GM18858 (cell line): ENCODE measurements at regions not wholly inside any gene's neighbourhood (a gene's known extent, or its start where the extent isn't known, plus 50 kb on each side); places are given as distances from the start of the nearest gene placed in this dataset.

Experiments used
- ATAC-seq: cut with Tn5 transposase; IDR thresholded peaks from one replicate; pipeline ENCODE4 v1.9.1; 2021; ENCODE audit not compliant: unreplicated experiment

DNA sequence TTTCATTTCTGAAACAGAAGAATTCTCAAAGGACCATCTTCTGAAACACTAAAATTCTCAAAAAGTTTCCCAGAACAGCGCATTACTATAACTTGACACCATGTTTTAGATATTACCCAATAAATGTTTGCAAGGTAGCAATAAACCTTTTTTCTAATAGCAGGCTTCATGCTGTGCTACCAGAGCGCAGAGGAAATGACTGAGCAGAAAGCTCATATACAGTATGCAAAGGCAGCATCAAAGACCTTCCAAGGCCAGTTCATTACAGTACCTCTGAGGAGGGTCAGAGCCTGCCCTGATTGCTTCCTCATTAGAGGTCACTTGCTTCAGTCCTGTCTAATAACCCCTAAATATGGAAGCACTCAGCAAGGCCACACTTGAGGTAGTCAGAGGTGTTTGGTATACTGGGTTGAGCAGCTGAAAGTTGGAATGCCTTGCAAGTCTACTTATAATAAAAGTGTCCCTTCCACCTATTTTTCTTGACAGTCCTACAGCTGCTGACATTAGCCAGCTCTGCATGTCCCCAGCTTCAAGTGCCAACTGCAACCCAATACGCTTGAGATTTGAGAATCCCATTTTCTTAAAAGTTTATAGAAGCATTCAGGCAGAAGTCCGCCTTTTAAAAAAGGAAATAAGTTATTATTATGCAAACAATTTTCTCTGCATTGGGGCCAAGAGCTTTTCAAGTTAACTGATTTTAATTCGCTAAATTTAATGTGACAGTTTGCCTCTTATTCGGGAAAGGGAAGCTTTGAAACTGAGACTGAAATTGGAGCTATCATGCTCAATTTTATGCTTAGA is 207.2 kb downstream of the ZC3H11B start:
- no peak for ATAC-seq

DNA sequence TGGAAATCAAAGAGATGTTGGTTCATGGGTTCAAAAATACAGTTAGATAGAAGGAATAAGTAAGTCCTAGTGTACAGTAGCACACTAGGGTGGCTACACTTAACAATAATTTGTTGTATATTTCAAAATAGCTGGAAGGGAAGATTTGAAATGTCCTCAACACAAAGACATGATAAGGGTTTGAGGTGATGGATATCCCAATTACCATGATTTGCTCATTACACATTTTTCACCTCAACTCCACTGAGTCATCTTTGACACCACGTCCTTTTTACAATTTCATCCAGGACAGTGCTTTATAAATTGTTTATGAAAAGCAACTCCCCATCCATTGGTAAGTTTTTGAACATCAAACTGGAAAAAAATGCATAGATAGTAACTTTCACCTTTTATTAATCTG is 208.3 kb downstream of the ZC3H11B start:
- no peak for ATAC-seq

- no peak for ATAC-seq
These were observed 210.0 kb downstream of the ZC3H11B start for GRCh38 chr1:219402925-219403324.

DNA sequence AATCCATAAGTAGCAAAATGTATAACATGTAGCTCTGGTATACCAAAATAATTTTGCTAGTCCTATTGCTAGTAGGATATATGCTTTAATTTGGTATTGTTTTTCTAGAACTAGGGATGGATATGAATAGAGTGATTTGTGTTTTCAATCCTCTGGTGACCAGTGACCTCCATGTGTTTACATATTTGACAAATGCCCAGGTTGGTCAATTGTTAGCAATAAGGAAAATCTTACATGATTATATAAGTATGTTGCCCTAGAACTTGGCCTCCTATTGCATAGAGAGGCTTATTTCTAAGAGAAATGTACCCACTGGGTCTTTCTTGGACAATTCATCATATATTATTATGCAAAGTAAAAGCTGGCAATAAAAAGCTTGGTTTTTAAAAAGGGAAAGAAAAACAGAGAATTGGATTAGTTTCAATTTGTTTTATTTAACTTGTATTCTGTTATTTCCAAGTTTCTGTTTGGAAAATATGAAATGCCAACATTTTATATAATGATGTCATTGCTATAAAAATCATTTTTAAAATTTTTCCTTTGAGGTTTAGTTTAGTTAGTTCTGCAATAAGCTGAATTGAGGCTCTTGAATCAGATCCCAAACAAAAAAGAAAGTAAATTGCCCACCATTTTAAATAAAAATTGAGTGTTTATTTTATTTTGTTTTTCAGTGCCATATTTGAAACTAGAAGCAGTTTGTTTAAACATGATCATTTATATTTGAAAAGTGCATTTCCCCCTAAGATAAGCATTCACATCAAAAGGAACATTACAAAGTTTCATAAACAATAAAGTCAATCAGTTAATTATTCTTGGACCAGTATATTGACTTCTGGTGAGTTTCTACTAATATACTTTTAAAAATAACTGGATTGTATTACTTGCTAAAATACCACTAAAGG is 210.9 kb downstream of the ZC3H11B start:
- no peak for ATAC-seq

- no peak for ATAC-seq
These were observed 213.5 kb downstream of the ZC3H11B start for GRCh38 chr1:219399446-219399845.

GRCh38 chr1:219398815-219399396 is 214.0 kb downstream of the ZC3H11B start:
- ATAC-seq: no peak

DNA sequence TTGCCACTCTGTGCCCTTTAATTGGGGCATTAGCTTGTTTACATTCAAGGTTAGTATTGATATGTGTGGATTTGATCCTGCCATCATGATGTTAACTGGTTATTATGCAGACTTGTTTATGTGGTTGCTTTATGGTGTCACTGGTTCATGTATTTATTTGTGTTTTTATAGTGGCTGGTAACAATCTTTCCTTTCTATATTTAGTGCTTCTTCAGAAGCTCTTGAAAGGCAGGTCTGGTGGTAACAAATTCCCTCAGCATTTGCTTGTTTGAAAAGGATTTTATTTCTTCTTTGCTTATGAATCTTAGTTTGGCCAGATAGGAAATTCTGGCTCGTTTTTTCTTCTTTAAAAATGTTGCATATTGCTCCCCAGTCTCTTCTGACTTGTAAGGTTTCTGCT is 215.4 kb downstream of the ZC3H11B start:
- ATAC-seq: no peak

- no peak for ATAC-seq
These were observed 217.6 kb downstream of the LYPLAL1 start for GRCh38 chr1:219391297-219391696.

- no peak for ATAC-seq
These were observed 213.5 kb downstream of the LYPLAL1 start for GRCh38 chr1:219387211-219387610.

DNA sequence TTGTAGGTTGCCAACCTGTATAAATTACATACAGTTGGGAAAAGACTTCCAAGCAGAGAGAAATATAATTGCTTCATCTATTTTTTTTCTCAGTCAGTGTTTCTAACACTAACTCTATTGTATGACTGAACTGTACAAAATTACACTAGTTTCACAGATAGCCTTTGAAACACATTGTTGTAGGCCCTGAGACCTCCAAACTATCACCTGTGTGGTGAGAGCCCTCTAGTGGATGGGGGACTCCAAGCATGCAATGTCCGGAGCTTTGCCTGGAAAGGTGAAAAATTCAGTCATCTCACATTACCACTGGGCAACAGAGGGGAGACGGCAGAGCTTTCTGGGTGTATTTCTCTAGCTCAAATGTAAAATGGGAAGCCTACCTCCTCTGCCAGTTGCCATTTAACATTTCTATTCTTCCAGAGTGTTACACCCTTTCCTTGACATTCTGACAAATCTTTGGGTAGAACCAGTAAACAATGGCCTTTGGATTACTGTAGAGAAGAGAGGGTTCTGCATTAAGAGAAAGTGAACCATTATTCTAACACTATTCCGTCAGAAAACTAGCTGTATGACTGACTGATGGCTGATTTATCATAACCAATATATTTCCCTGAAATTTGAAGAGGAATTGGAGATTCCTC is 212.2 kb downstream of the LYPLAL1 start:
- peak; percentile 92 for ATAC-seq

GRCh38 chr1:219383281-219383680 is 209.6 kb downstream of the LYPLAL1 start:
- no peak for ATAC-seq

GRCh38 chr1:219381396-219381795 is 207.7 kb downstream of the LYPLAL1 start:
- ATAC-seq: no peak

GRCh38 chr1:219380463-219380862 is 206.8 kb downstream of the LYPLAL1 start:
- no peak for ATAC-seq

DNA sequence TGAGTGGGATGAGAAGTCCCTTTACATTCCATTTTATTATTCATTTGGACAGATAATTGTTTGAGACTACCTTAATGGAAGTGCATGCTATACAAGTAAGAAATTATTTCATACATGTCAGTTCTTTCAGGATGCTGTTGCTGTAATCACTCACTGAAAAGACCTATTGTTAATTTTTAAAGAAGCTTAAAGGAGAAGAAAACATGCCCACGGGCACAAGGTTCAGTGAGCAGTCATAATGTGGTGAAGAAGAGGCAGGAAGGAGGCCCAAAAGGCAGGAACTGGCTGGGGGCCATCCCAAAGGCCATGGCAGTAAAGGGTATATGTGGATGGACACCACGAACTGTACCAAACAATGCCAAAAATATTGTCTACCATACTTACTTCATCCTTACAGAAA is 206.0 kb downstream of the LYPLAL1 start:
- ATAC-seq: no peak

GRCh38 chr1:219374636-219375035 is 201.0 kb downstream of the LYPLAL1 start:
- no peak for ATAC-seq

DNA sequence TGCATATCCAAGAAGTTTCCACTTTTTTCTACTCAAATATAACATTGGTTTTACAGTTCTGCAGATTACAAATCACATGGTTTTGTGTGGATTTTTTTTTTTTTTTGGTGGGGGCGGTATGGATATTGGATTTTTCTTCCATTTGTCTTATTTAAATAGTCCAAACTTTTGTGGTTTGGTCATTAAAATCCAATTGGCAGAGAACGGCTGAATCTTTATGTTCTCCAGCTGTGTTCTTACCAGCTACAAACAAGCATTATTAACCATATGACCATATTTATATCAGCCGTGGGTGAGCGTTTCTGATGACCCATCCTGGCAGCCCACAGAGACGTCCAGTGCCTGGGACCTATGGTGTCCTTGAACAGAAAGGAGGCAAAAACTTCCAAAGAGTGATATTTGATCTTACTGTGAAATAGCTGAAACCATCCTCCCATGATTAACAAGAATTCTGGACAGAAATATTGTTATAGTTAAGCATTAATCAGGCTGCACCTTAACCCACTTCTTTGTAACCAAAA is 200.4 kb downstream of the LYPLAL1 start:
- ATAC-seq: no peak

DNA sequence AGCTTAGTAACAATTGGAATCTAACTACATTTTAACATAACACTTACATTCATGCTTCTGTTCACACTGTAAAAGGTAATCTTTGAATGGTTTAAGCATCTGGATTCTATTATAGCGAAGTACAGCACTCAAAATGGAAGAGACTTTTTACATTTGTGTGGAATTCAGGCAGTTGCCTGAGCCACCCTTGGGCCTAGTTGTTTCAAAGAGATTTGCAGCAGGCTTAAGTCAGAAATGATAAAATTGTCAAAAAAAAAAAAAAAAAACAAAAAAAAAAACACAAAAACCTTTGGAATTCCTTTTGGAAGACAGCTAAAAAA is 199.9 kb downstream of the LYPLAL1 start:
- ATAC-seq: no peak

DNA sequence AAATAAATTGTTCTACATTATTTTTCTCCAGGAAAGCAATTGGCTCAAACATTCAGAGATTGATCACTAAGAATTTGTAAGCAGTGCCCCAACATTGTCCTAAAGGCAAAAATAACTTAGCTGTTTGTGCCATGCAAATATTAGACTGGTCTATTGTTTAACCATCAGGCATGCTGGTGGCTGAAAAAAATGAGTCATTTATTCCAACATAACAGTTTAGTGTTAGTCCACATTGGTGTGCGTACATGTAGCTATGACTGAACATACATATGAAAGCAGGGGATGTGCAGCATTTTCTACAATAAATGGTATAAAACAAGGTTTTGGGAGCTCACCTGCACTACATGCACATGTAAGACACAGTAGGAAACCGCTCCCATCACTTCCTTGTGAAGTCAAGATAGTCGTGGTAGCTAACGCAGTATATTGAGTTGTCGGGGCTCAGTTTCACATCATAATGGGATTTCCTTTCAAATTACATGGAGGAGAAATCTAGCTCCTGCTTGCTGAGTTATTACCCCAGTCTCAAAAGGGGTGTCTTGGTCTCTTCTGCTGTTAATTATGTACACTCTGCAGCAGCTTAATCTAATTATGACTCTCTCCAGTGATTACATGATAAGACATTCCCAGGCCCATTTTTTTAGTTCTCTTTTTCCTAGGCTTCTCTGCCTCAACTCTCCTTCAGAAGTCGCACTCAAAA is 199.4 kb downstream of the LYPLAL1 start:
- ATAC-seq: no peak

GRCh38 chr1:219371471-219371870 is 197.8 kb downstream of the LYPLAL1 start:
- no peak for ATAC-seq

GRCh38 chr1:219367496-219367895 is 193.8 kb downstream of the LYPLAL1 start:
- no peak for ATAC-seq

DNA sequence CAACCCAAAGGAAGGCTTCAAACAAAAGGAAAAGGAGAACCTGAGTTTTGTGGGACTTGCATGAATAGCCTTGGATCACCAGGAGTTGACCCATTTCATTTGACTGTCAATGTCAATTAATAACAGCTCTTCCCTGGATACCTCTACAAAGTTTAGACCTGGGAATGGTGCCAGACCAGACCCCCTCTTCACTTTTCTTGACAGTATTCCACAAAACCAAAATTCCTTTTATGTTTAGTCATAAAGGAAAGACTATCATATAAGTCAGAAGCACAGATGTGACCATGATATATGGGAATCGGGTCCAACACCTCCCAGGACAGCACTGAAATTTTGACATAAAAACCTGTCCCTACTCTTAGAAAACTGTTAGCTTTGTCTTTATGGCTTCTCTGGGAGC is 191.8 kb downstream of the LYPLAL1 start:
- no peak for ATAC-seq
